ENCODE measurements at regions not wholly inside any gene's neighbourhood (a gene's known extent, or its start where the extent isn't known, plus 50 kb on each side); places are given as distances from the start of the nearest gene placed in this dataset.
A peak's percentile ranks its signal among the peaks of the same experiment; 100 is the strongest.

- peak in 1 of 6 donors; percentile 8 for DNase-seq (ENCODE audit: low read depth in 4 of 6, low spot score in 6 of 6)
- H3K4me3 ChIP-seq (ENCODE audit: low read depth, low read length), result no peak overlapping the region
- no peaks in the 10 kb centered on the region for H3K36me3 ChIP-seq (ENCODE audit: control insufficient read depth, insufficient read depth, low read length)
- 87% methylated on average over 4 of the region's 5 CpGs for whole genome bisulfite sequencing (ENCODE audit: insufficient coverage)
- H3K4me1 ChIP-seq (ENCODE audit: control insufficient read depth, insufficient read depth, low read length), result peaks cover 3% of the 10 kb centered on the region
- H3K9me3 ChIP-seq (ENCODE audit: control insufficient read depth, insufficient read depth, low read length), result peaks cover 5% of the 10 kb centered on the region
- H3K27ac ChIP-seq (ENCODE audit: low read depth, low read length), result no peak overlapping the region
- no peaks in the 10 kb centered on the region for H3K27me3 ChIP-seq (ENCODE audit: control insufficient read depth, insufficient read depth, low read length)
These were observed 54.0 kb upstream of the STMND1 start for GRCh38 chr6:17047889-17048288.

GRCh38 chr6:17045581-17046322 is 56.1 kb upstream of the STMND1 start:
- peak overlapping the region; percentile 52 for H3K27ac ChIP-seq (ENCODE audit: low read depth, low read length)

GRCh38 chr6:17043148-17043522 is 58.7 kb upstream of the STMND1 start:
- peaks cover 3% of the 10 kb centered on the region for H3K4me1 ChIP-seq (ENCODE audit: control insufficient read depth, insufficient read depth, low read length)
- no peaks in the 10 kb centered on the region for H3K36me3 ChIP-seq (ENCODE audit: control insufficient read depth, insufficient read depth, low read length)
- no CpG with 5 or more reads among the region's 1 CpG for WGBS (ENCODE audit: insufficient coverage)
- no peak for DNase-seq (ENCODE audit: low read depth in 4 of 6, low spot score in 6 of 6)
- H3K4me3 ChIP-seq (ENCODE audit: low read depth, low read length), result no peak overlapping the region
- H3K27me3 ChIP-seq (ENCODE audit: control insufficient read depth, insufficient read depth, low read length), result no peaks in the 10 kb centered on the region
- peaks cover 5% of the 10 kb centered on the region for H3K9me3 ChIP-seq (ENCODE audit: control insufficient read depth, insufficient read depth, low read length)
- H3K27ac ChIP-seq (ENCODE audit: low read depth, low read length), result no peak overlapping the region

More at GRCh38 chr6:17045581-17046322, 56.1 kb upstream of the STMND1 start:
- Histone ChIP-seq H3K4me3 (ENCODE audit: low read depth, low read length) (no peak overlapping the region), H3K9me3 (ENCODE audit: control insufficient read depth, insufficient read depth, low read length) (peaks cover 5% of the 10 kb centered on the region), H3K36me3 (ENCODE audit: control insufficient read depth, insufficient read depth, low read length) (no peaks in the 10 kb centered on the region), H3K4me1 (ENCODE audit: control insufficient read depth, insufficient read depth, low read length) (peaks cover 3% of the 10 kb centered on the region), H3K27me3 (ENCODE audit: control insufficient read depth, insufficient read depth, low read length) (no peaks in the 10 kb centered on the region)
- peak in 2 of 6 donors; percentile 71 to 75 for DNase-seq (ENCODE audit: low read depth in 4 of 6, low spot score in 6 of 6)
- WGBS (ENCODE audit: insufficient coverage), result 63% methylated on average over 3 of the region's 4 CpGs

GRCh38 chr6:17042422-17043147 is 59.3 kb upstream of the STMND1 start:
- WGBS (ENCODE audit: insufficient coverage), result 27% methylated on average over 4 of the region's 5 CpGs
- peak in 2 of 6 donors; percentile 16 to 59 for DNase-seq (ENCODE audit: low read depth in 4 of 6, low spot score in 6 of 6)
- Histone ChIP-seq H3K27me3 (ENCODE audit: control insufficient read depth, insufficient read depth, low read length) (no peaks in the 10 kb centered on the region), H3K4me3 (ENCODE audit: low read depth, low read length) (no peak overlapping the region), H3K27ac (ENCODE audit: low read depth, low read length) (no peak overlapping the region), H3K36me3 (ENCODE audit: control insufficient read depth, insufficient read depth, low read length) (no peaks in the 10 kb centered on the region), H3K9me3 (ENCODE audit: control insufficient read depth, insufficient read depth, low read length) (peaks cover 5% of the 10 kb centered on the region), H3K4me1 (ENCODE audit: control insufficient read depth, insufficient read depth, low read length) (peaks cover 3% of the 10 kb centered on the region)

GRCh38 chr6:17039266-17039665 is 62.6 kb upstream of the STMND1 start:
- no peak overlapping the region for H3K27ac ChIP-seq (ENCODE audit: low read depth, low read length)
- no CpG with 5 or more reads among the region's 4 CpGs for WGBS (ENCODE audit: insufficient coverage)
- no peaks in the 10 kb centered on the region for H3K27me3 ChIP-seq (ENCODE audit: control insufficient read depth, insufficient read depth, low read length)
- H3K4me3 ChIP-seq (ENCODE audit: low read depth, low read length), result no peak overlapping the region
- DNase-seq (ENCODE audit: low read depth in 4 of 6, low spot score in 6 of 6), result no peak
- H3K9me3 ChIP-seq (ENCODE audit: control insufficient read depth, insufficient read depth, low read length), result peaks cover 3% of the 10 kb centered on the region
- H3K4me1 ChIP-seq (ENCODE audit: control insufficient read depth, insufficient read depth, low read length), result no peaks in the 10 kb centered on the region
- H3K36me3 ChIP-seq (ENCODE audit: control insufficient read depth, insufficient read depth, low read length), result no peaks in the 10 kb centered on the region

GRCh38 chr6:17038316-17038715 is 63.5 kb upstream of the STMND1 start:
- Histone ChIP-seq H3K36me3 (ENCODE audit: control insufficient read depth, insufficient read depth, low read length) (no peaks in the 10 kb centered on the region), H3K27ac (ENCODE audit: low read depth, low read length) (no peak overlapping the region), H3K4me1 (ENCODE audit: control insufficient read depth, insufficient read depth, low read length) (no peaks in the 10 kb centered on the region), H3K9me3 (ENCODE audit: control insufficient read depth, insufficient read depth, low read length) (no peaks in the 10 kb centered on the region), H3K27me3 (ENCODE audit: control insufficient read depth, insufficient read depth, low read length) (no peaks in the 10 kb centered on the region), H3K4me3 (ENCODE audit: low read depth, low read length) (no peak overlapping the region)
- no peak for DNase-seq (ENCODE audit: low read depth in 4 of 6, low spot score in 6 of 6)
- WGBS (ENCODE audit: insufficient coverage), result no CpG with 5 or more reads among the region's 2 CpGs

- Histone ChIP-seq H3K4me1 (ENCODE audit: control insufficient read depth, insufficient read depth, low read length) (peaks cover 11% of the 10 kb centered on the region), H3K4me3 (ENCODE audit: low read depth, low read length) (no peak overlapping the region), H3K9me3 (ENCODE audit: control insufficient read depth, insufficient read depth, low read length) (no peaks in the 10 kb centered on the region), H3K36me3 (ENCODE audit: control insufficient read depth, insufficient read depth, low read length) (no peaks in the 10 kb centered on the region), H3K27ac (ENCODE audit: low read depth, low read length) (no peak overlapping the region), H3K27me3 (ENCODE audit: control insufficient read depth, insufficient read depth, low read length) (no peaks in the 10 kb centered on the region)
- 82% methylated on average over 4 of the region's 5 CpGs for WGBS (ENCODE audit: insufficient coverage)
- DNase-seq (ENCODE audit: low read depth in 4 of 6, low spot score in 6 of 6), result no peak
These were observed 65.8 kb upstream of the STMND1 start for GRCh38 chr6:17036065-17036393.

GRCh38 chr6:17035257-17036064 is 66.4 kb upstream of the STMND1 start:
- Histone ChIP-seq H3K27me3 (ENCODE audit: control insufficient read depth, insufficient read depth, low read length) (no peaks in the 10 kb centered on the region), H3K4me1 (ENCODE audit: control insufficient read depth, insufficient read depth, low read length) (peaks cover 11% of the 10 kb centered on the region), H3K27ac (ENCODE audit: low read depth, low read length) (no peak overlapping the region), H3K36me3 (ENCODE audit: control insufficient read depth, insufficient read depth, low read length) (no peaks in the 10 kb centered on the region), H3K4me3 (ENCODE audit: low read depth, low read length) (no peak overlapping the region), H3K9me3 (ENCODE audit: control insufficient read depth, insufficient read depth, low read length) (no peaks in the 10 kb centered on the region)
- DNase-seq (ENCODE audit: low read depth in 4 of 6, low spot score in 6 of 6), result peak in 2 of 6 donors; percentile 29 to 32
- WGBS (ENCODE audit: insufficient coverage), result 82% methylated on average over 3 of the region's 8 CpGs

GRCh38 chr6:17033746-17034145 is 68.1 kb upstream of the STMND1 start:
- no peak overlapping the region for H3K4me3 ChIP-seq (ENCODE audit: low read depth, low read length)
- no peak overlapping the region for H3K27ac ChIP-seq (ENCODE audit: low read depth, low read length)
- WGBS (ENCODE audit: insufficient coverage), result 78% methylated on average over 2 of the region's 4 CpGs
- peak in 1 of 6 donors; percentile 55 for DNase-seq (ENCODE audit: low read depth in 4 of 6, low spot score in 6 of 6)
- no peaks in the 10 kb centered on the region for H3K27me3 ChIP-seq (ENCODE audit: control insufficient read depth, insufficient read depth, low read length)
- no peaks in the 10 kb centered on the region for H3K9me3 ChIP-seq (ENCODE audit: control insufficient read depth, insufficient read depth, low read length)
- no peaks in the 10 kb centered on the region for H3K36me3 ChIP-seq (ENCODE audit: control insufficient read depth, insufficient read depth, low read length)
- H3K4me1 ChIP-seq (ENCODE audit: control insufficient read depth, insufficient read depth, low read length), result peaks cover 11% of the 10 kb centered on the region
